Esophagus muscularis mucosa (tissue), 4 donors: ENCODE measurements at regions not wholly inside any gene's neighbourhood (a gene's known extent, or its start where the extent isn't known, plus 50 kb on each side); places are given as distances from the start of the nearest gene placed in this dataset.

Source experiments
- EP300 ChIP-seq: sonication (generic); formaldehyde crosslinking; IDR thresholded peaks from one replicate; pipeline ENCODE4 v1.6.1; 2017; ENCODE audit warnings: antibody characterized with exemption
- POLR2A ChIP-seq: fragments of 450-650 bp; IDR thresholded peaks from one replicate; pipeline ENCODE4 v1.6.1; 2017; ENCODE audit warnings: antibody characterized with exemption, moderate library complexity, mild to moderate bottlenecking, low read depth
- POLR2AphosphoS5 ChIP-seq, 2 donors: sonication (generic); formaldehyde crosslinking; IDR thresholded peaks; one replicate each; pipeline ENCODE4 v1.6.1; 2017; ENCODE audit warnings: antibody characterized with exemption in 2 of 2
- TF ChIP-seq, protein P1 (sequence below), 3 experiments: fragments of 200-600 bp in 2 of 3; fragments of 450-650 bp in 1 of 3; sonication (generic) in 2 of 3; IDR thresholded peaks; one replicate each; pipeline ENCODE4 v1.5.1; 2017 to 2019; ENCODE audit warnings: antibody characterized with exemption in 3 of 3, mild to moderate bottlenecking in 2 of 3, moderate library complexity in 1 of 3

DNA sequence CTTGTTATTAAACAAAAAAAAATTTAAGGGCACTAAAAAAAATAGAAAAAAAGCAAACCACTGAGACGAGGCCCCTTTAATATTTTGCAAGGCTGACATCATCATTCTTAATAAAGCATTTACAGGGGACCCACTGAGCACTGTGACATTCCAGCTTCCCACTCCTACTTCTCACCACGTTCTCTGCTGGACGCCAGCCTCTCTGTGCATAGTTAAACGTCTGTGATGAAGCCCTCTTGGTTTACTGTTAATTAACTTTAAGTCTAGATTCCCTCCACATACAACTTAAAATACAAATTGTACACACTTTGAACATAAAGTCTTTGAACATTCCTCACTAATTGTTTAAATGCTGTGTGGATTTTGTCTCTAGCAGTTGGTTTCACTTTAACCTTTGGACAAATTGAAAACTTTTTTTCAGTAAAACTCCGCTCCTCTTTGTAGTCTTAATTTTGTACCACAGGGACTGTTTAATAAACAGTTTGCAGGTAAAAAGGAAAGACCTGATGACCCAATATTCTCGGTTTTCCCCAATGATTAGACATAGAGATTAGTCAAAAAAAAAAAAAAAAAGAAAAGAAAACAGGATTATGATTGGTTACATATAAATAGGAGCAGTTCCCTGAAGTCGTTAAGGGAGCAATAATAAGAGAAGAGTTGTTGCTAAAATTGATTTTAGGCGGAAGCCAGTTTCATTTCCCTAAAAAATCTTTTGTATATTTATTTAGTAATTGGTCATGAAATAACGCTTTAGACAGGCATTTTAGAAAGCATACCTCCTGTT is 219.8 kb downstream of the MZT1 start:
- no peak for TF ChIP-seq POLR2AphosphoS5 (IDR thresholded peaks at IDR 0.05)
- TF ChIP-seq, protein P1, sequence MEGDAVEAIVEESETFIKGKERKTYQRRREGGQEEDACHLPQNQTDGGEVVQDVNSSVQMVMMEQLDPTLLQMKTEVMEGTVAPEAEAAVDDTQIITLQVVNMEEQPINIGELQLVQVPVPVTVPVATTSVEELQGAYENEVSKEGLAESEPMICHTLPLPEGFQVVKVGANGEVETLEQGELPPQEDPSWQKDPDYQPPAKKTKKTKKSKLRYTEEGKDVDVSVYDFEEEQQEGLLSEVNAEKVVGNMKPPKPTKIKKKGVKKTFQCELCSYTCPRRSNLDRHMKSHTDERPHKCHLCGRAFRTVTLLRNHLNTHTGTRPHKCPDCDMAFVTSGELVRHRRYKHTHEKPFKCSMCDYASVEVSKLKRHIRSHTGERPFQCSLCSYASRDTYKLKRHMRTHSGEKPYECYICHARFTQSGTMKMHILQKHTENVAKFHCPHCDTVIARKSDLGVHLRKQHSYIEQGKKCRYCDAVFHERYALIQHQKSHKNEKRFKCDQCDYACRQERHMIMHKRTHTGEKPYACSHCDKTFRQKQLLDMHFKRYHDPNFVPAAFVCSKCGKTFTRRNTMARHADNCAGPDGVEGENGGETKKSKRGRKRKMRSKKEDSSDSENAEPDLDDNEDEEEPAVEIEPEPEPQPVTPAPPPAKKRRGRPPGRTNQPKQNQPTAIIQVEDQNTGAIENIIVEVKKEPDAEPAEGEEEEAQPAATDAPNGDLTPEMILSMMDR (IDR thresholded peaks at IDR 0.05), result no peak
- TF ChIP-seq POLR2A, result no peak
- no peak for TF ChIP-seq EP300
